H1 (cell line): ENCODE measurements at regions not wholly inside any gene's neighbourhood (a gene's known extent, or its start where the extent isn't known, plus 50 kb on each side); places are given as distances from the start of the nearest gene placed in this dataset.

Experiments
- CTCF ChIA-PET: fragments of 300-600 bp; sonication (Branson Sonifier 250); formaldehyde crosslinking; loops from one replicate; lab custom pipeline; 2021; ENCODE audit not compliant: partially characterized antibody; lab: Charles Lee
- POLR2A ChIA-PET: fragments of 300-600 bp; sonication (Branson Sonifier 250); formaldehyde crosslinking; loops from one replicate; lab custom pipeline; 2021; ENCODE audit warnings: inconsistent platforms; ENCODE audit not compliant: partially characterized antibody; lab: Charles Lee
- DNase-seq, 2 experiments: peaks; one replicate each; pipeline versions ENCODE4 v3.0.0 to v3.0.0-alpha.2; 2010 to 2022; ENCODE audit warnings: low spot score in 2 of 2, low read depth in 1 of 2, mixed read lengths in 1 of 2
- FAIRE-seq: peaks from 2 replicates; lab custom pipeline; 2011; peaks lifted over from hg19 to GRCh38; lab: Jason Lieb, UNC
- H2AFZ ChIP-seq: 2 replicates; pipeline ENCODE4 v1.8.1; 2012; ENCODE audit warnings: low read length, inconsistent platforms
- H2AK5ac ChIP-seq: 2 replicates; pipeline ENCODE4 v1.6.1; 2013; ENCODE audit warnings: low read depth, low read length
- H2BK120ac ChIP-seq: replicated peaks from 2 replicates; pipeline ENCODE3; 2013; ENCODE audit warnings: low read depth, low read length, inconsistent platforms
- H2BK12ac ChIP-seq: 2 replicates; pipeline ENCODE4 v1.6.1; 2013; ENCODE audit warnings: low read depth, low read length
- H2BK15ac ChIP-seq: 2 replicates; pipeline ENCODE4 v1.6.1; 2013; ENCODE audit warnings: low read length
- H2BK20ac ChIP-seq: 2 replicates; pipeline ENCODE4 v1.6.1; 2013; ENCODE audit warnings: low read length
- H2BK5ac ChIP-seq: 2 replicates; pipeline ENCODE4 v1.6.1; 2013; ENCODE audit warnings: low read depth, low read length
- H3K14ac ChIP-seq: 2 replicates; pipeline ENCODE4 v1.6.1; 2013; ENCODE audit warnings: inconsistent platforms; ENCODE audit not compliant: insufficient read length
- H3K18ac ChIP-seq: 2 replicates; pipeline ENCODE4 v1.6.1; 2013; ENCODE audit warnings: low read length; ENCODE audit errors: extremely low read depth
- H3K23ac ChIP-seq: 2 replicates; pipeline ENCODE4 v1.6.1; 2013; ENCODE audit warnings: inconsistent platforms; ENCODE audit not compliant: insufficient read length
- H3K23me2 ChIP-seq: 2 replicates; pipeline ENCODE4 v1.6.1; 2013; ENCODE audit warnings: low read depth, low read length
- H3K27ac ChIP-seq: 2 replicates; pipeline ENCODE4 v1.6.1; 2011; ENCODE audit warnings: low read depth, low read length, inconsistent platforms
- H3K27me3 ChIP-seq, 4 experiments: replicated peaks in 1 of 4; 1 replicate in 1 of 4; 2 replicates in 3 of 4; pipeline versions ENCODE4 v1.6.1 to v1.8.1; 2011 to 2013; ENCODE audit warnings: low read length in 3 of 4, mild to moderate bottlenecking in 3 of 4, inconsistent platforms in 2 of 4, mixed read lengths in 2 of 4, moderate library complexity in 1 of 4; ENCODE audit not compliant: control insufficient read depth in 3 of 4, insufficient read depth in 3 of 4; ENCODE audit errors: extremely low read depth in 1 of 4
- H3K36me3 ChIP-seq, 4 experiments: 2 replicates each; pipeline versions ENCODE4 v1.6.1 to v1.8.1; 2011 to 2013; ENCODE audit warnings: mild to moderate bottlenecking in 4 of 4, low read length in 3 of 4, moderate library complexity in 2 of 4, control low read depth in 1 of 4, inconsistent platforms in 1 of 4; ENCODE audit not compliant: insufficient read depth in 4 of 4, control insufficient read depth in 2 of 4
- H3K4ac ChIP-seq: replicated peaks from 2 replicates; pipeline ENCODE3; 2013; ENCODE audit warnings: low read length, low read depth, mixed read lengths, inconsistent platforms; ENCODE audit not compliant: insufficient read length
- H3K4me1 ChIP-seq, 4 experiments: replicated peaks in 1 of 4; 1 replicate in 1 of 4; 2 replicates in 3 of 4; pipeline versions ENCODE4 v1.6.1 to v1.8.1; 2011 to 2013; ENCODE audit warnings: low read length in 3 of 4, inconsistent platforms in 2 of 4, mixed read lengths in 1 of 4; ENCODE audit not compliant: insufficient read depth in 4 of 4, control insufficient read depth in 3 of 4
- H3K4me2 ChIP-seq, 2 experiments: 2 replicates each; pipeline versions ENCODE4 v1.6.1 to v1.8.1; 2011 to 2013; ENCODE audit warnings: low read depth in 2 of 2, low read length in 2 of 2, control low read depth in 1 of 2, inconsistent platforms in 1 of 2, mild to moderate bottlenecking in 1 of 2; ENCODE audit not compliant: insufficient read depth in 1 of 2
- H3K4me3 ChIP-seq, 4 experiments: fragments of 200-600, 300-600 bp in 1 of 4; sonication (generic), shearing (Covaris generic), sonication (Bioruptor Twin) in 1 of 4; 2 replicates each; pipeline versions ENCODE4 v1.5.1 to v1.8.1; 2011 to 2016; ENCODE audit warnings: low read length in 4 of 4, low read depth in 3 of 4, control low read depth in 2 of 4, inconsistent platforms in 2 of 4, mild to moderate bottlenecking in 2 of 4, mixed read lengths in 1 of 4, moderate library complexity in 1 of 4; ENCODE audit not compliant: insufficient read depth in 2 of 4; ENCODE audit errors: extremely low read depth in 1 of 4
- H3K56ac ChIP-seq: replicated peaks from 2 replicates; pipeline ENCODE3; 2013; ENCODE audit warnings: low read depth, mild to moderate bottlenecking, mixed read lengths, low read length, inconsistent platforms; ENCODE audit not compliant: insufficient read length
- H3K79me1 ChIP-seq: 2 replicates; pipeline ENCODE4 v1.6.1; 2013; ENCODE audit warnings: low read depth, low read length, control low read depth
- H3K79me2 ChIP-seq, 2 experiments: 2 replicates each; pipeline versions ENCODE4 v1.6.1 to v1.8.1; 2012 to 2013; ENCODE audit warnings: low read length in 2 of 2, mild to moderate bottlenecking in 2 of 2, inconsistent platforms in 1 of 2; ENCODE audit not compliant: insufficient read depth in 2 of 2, control insufficient read depth in 1 of 2
- H3K9ac ChIP-seq, 4 experiments: replicated peaks in 1 of 4; 1 replicate in 1 of 4; 2 replicates in 3 of 4; pipeline versions ENCODE4 v1.6.1 to v1.8.1; 2011 to 2013; ENCODE audit warnings: low read depth in 3 of 4, low read length in 3 of 4, control low read depth in 2 of 4, mild to moderate bottlenecking in 2 of 4, moderate library complexity in 2 of 4, inconsistent platforms in 1 of 4; ENCODE audit errors: extremely low read depth in 1 of 4
- H3K9me3 ChIP-seq, 2 experiments: 2 replicates each; pipeline versions ENCODE4 v1.6.1 to v1.8.1; 2012 to 2013; ENCODE audit warnings: mild to moderate bottlenecking in 2 of 2, moderate library complexity in 2 of 2, control low read depth in 1 of 2, inconsistent platforms in 1 of 2, low read depth in 1 of 2, low read length in 1 of 2, mixed read lengths in 1 of 2; ENCODE audit not compliant: insufficient read depth in 2 of 2
- H4K20me1 ChIP-seq, 2 experiments: replicated peaks in 1 of 2; 2 replicates each; pipeline versions ENCODE3 to v1.8.1; 2011 to 2013; ENCODE audit warnings: inconsistent platforms in 2 of 2, low read length in 2 of 2, mild to moderate bottlenecking in 1 of 2; ENCODE audit not compliant: insufficient read depth in 2 of 2, control insufficient read depth in 1 of 2
- H4K5ac ChIP-seq: 2 replicates; pipeline ENCODE4 v1.6.1; 2013; ENCODE audit warnings: low read length, low read depth, mixed read lengths, inconsistent platforms; ENCODE audit not compliant: insufficient read length
- H4K8ac ChIP-seq: 2 replicates; pipeline ENCODE4 v1.8.0; 2013; ENCODE audit warnings: mild to moderate bottlenecking, moderate library complexity, low read length, inconsistent platforms; ENCODE audit not compliant: insufficient read depth; ENCODE audit errors: extremely low read depth
- H4K91ac ChIP-seq: replicated peaks from 2 replicates; pipeline ENCODE3; 2013; ENCODE audit warnings: low read length, mixed read lengths, inconsistent platforms; ENCODE audit not compliant: insufficient read length
- ATF2 ChIP-seq: IDR thresholded peaks from 2 replicates; pipeline ENCODE4 v1.6.1; 2012; ENCODE audit warnings: low read length, inconsistent platforms
- BRCA1 ChIP-seq: IDR thresholded peaks from 2 replicates; pipeline ENCODE4 v1.6.1; 2012; ENCODE audit warnings: low read depth, low read length, improper control_type of control experiment
- CEBPB ChIP-seq: IDR thresholded peaks from 2 replicates; pipeline ENCODE4 v1.6.1; 2012; ENCODE audit warnings: low read depth, low read length
- CHD1 ChIP-seq: IDR thresholded peaks from 2 replicates; pipeline ENCODE4 v1.6.1; 2012; ENCODE audit warnings: low read depth, low read length, improper control_type of control experiment
- CREB1 ChIP-seq: IDR thresholded peaks from 2 replicates; pipeline ENCODE4 v1.6.1; 2012; ENCODE audit warnings: inconsistent platforms
- HDAC2 ChIP-seq, 2 experiments: fragments of 300-600 bp in 1 of 2; sonication (generic) in 1 of 2; IDR thresholded peaks; 2 replicates each; pipeline ENCODE4 v1.6.1; 2011 to 2012; ENCODE audit warnings: low read depth in 2 of 2, low read length in 2 of 2, mild to moderate bottlenecking in 2 of 2, moderate library complexity in 2 of 2, borderline replicate concordance in 1 of 2, inconsistent platforms in 1 of 2
- JUN ChIP-seq: IDR thresholded peaks from 2 replicates; pipeline ENCODE4 v1.6.1; 2011; ENCODE audit warnings: low read depth, mild to moderate bottlenecking, improper control_type of control experiment, low read length
- POLR2AphosphoS5 ChIP-seq: IDR thresholded peaks from 2 replicates; pipeline ENCODE4 v1.6.1; 2011; ENCODE audit warnings: low read depth, low read length
- RBBP5 ChIP-seq: IDR thresholded peaks from 2 replicates; pipeline ENCODE4 v1.7.1; 2012; ENCODE audit warnings: low read depth, mild to moderate bottlenecking, inconsistent platforms, low read length, moderate library complexity, borderline replicate concordance
- SP4 ChIP-seq: IDR thresholded peaks from 2 replicates; pipeline ENCODE4 v1.6.1; 2012; ENCODE audit warnings: low read length, inconsistent platforms
- SUZ12 ChIP-seq: fragments of 200-600 bp; sonication (generic); IDR thresholded peaks from 2 replicates; pipeline ENCODE4 v1.6.1; 2012; ENCODE audit warnings: mild to moderate bottlenecking, inconsistent platforms, low read length, moderate library complexity, mixed read lengths
- TAF7 ChIP-seq: optimal IDR thresholded peaks from 2 replicates; pipeline ENCODE3; 2011; ENCODE audit warnings: low read depth, mild to moderate bottlenecking, inconsistent platforms, low read length, moderate library complexity, borderline replicate concordance
- TCF12 ChIP-seq: IDR thresholded peaks from 2 replicates; pipeline ENCODE4 v1.6.1; 2011; ENCODE audit warnings: low read depth, mild to moderate bottlenecking, low read length
- ZNF274 ChIP-seq: IDR thresholded peaks from 2 replicates; pipeline ENCODE4 v1.7.0; 2012; ENCODE audit warnings: low read length, borderline replicate concordance; ENCODE audit errors: extremely low read depth
- WGBS, 2 experiments: shearing (Covaris generic) in 1 of 2; methylation state at CpG; one replicate each; pipeline versions ENCODE4 v1.1.6 to v1.1.7; 2013 to 2015; ENCODE audit warnings: low lambda C conversion rate in 2 of 2, mixed read lengths in 2 of 2, inconsistent platforms in 1 of 2, low coverage in 1 of 2, missing lambda C conversion rate in 1 of 2; ENCODE audit not compliant: insufficient replicate concordance in 2 of 2, insufficient coverage in 1 of 2, insufficient read length in 1 of 2; ENCODE audit errors: extremely low coverage in 1 of 2, missing lambda C conversion rate in 1 of 2; 5-methylcytosine and 5-hydroxymethylcytosine counted together

GRCh38 chrX:122500556-122500955 lies 683.5 kb upstream of the GRIA3 start:
- H3K23ac ChIP-seq: no peak overlapping the region
- H3K18ac ChIP-seq: no peak overlapping the region
- no peak for DNase-seq
- no peak overlapping the region for H4K8ac ChIP-seq
- no peaks in the 10 kb centered on the region for H3K4me1 ChIP-seq
- H2AK5ac ChIP-seq: no peak overlapping the region
- no peak for TF ChIP-seq ZNF274
- no peak for TF ChIP-seq TAF7
- TF ChIP-seq BRCA1: no peak
- TF ChIP-seq POLR2AphosphoS5: no peak
- no peak for TF ChIP-seq CEBPB
- no peak for TF ChIP-seq ATF2
- no peak for TF ChIP-seq RBBP5
- TF ChIP-seq TCF12: no peak
- TF ChIP-seq HDAC2 (IDR thresholded peaks at IDR 0.05; ENCODE audit: borderline replicate concordance in 1 of 2, low read depth in 2 of 2, low read length in 2 of 2): no peak
- no peak for TF ChIP-seq JUN
- TF ChIP-seq CREB1: no peak
- no peak for TF ChIP-seq SP4
- TF ChIP-seq CHD1: no peak
- TF ChIP-seq SUZ12: no peak
- no peak overlapping the region for H2BK20ac ChIP-seq
- no peaks in the 10 kb centered on the region for H3K23me2 ChIP-seq
- no peak overlapping the region for H2BK120ac ChIP-seq
- no peak for FAIRE-seq
- no peak overlapping the region for H4K91ac ChIP-seq
- no peaks in the 10 kb centered on the region for H3K36me3 ChIP-seq
- H2AFZ ChIP-seq: no peak overlapping the region
- 67% methylated on average over 2 of the region's 2 CpGs; no CpG with 5 or more reads in 1 of the 2 experiments for WGBS, 2 experiments
- no peak overlapping the region for H3K4me3 ChIP-seq
- ChIA-PET CTCF (interaction anchor here (0.6 kb wide), 1 partner anchor 69 kb away, joined by 3 read pairs; no protein-coding TSS in a partner anchor), POLR2A (no interaction called here)
- no peak overlapping the region for H2BK15ac ChIP-seq
- no peak overlapping the region for H3K9ac ChIP-seq
- H3K27me3 ChIP-seq: no peaks in the 10 kb centered on the region
- no peaks in the 10 kb centered on the region for H3K79me2 ChIP-seq
- no peaks in the 10 kb centered on the region for H3K9me3 ChIP-seq
- H2BK5ac ChIP-seq: no peak overlapping the region
- no peak overlapping the region for H3K4me2 ChIP-seq
- no peak overlapping the region for H3K4ac ChIP-seq
- H4K20me1 ChIP-seq: no peaks in the 10 kb centered on the region
- H2BK12ac ChIP-seq: no peak overlapping the region
- no peaks in the 10 kb centered on the region for H3K79me1 ChIP-seq
- H3K14ac ChIP-seq: no peak overlapping the region
- no peak overlapping the region for H3K27ac ChIP-seq
- no peak overlapping the region for H4K5ac ChIP-seq
- no peak overlapping the region for H3K56ac ChIP-seq
